ENCODE measurements at regions not wholly inside any gene's neighbourhood (a gene's known extent, or its start where the extent isn't known, plus 50 kb on each side); places are given as distances from the start of the nearest gene placed in this dataset.

GRCh38 chr2:5921081-5921642 is 229.0 kb downstream of the SOX11 start:
- ChIA-PET CTCF (no interaction called here), POLR2A (no interaction called here)
- H3K9me3 Mint-ChIP-seq (ENCODE audit: unreplicated experiment): peaks cover 14% of the 10 kb centered on the region
- H3K36me3 Mint-ChIP-seq (ENCODE audit: insufficient read depth, unreplicated experiment): no peaks in the 10 kb centered on the region
- DNase-seq (ENCODE audit: unreplicated experiment): no peak
- no peak overlapping the region for H3K27ac Mint-ChIP-seq (ENCODE audit: low read depth, unreplicated experiment)
- TF ChIP-seq CTCF (IDR thresholded peaks at IDR 0.05; ENCODE audit: unreplicated experiment): no peak
- no peak overlapping the region for H3K4me3 Mint-ChIP-seq (ENCODE audit: unreplicated experiment)
- BruUV-seq (replicated peaks): no TSS peak
- intact Hi-C loops (cut with micrococcal nuclease): no loop called here
- no peaks in the 10 kb centered on the region for H3K27me3 Mint-ChIP-seq (ENCODE audit: insufficient read depth, unreplicated experiment)
- peaks cover 9% of the 10 kb centered on the region for H3K4me1 Mint-ChIP-seq (ENCODE audit: insufficient read depth, unreplicated experiment)

GRCh38 chr2:5923957-5924945 is 232.1 kb downstream of the SOX11 start:
- Mint-ChIP-seq H3K36me3 (ENCODE audit: insufficient read depth, unreplicated experiment) (no peaks in the 10 kb centered on the region), H3K27me3 (ENCODE audit: insufficient read depth, unreplicated experiment) (no peaks in the 10 kb centered on the region), H3K4me3 (ENCODE audit: unreplicated experiment) (no peak overlapping the region), H3K9me3 (ENCODE audit: unreplicated experiment) (peaks cover 7% of the 10 kb centered on the region), H3K4me1 (ENCODE audit: insufficient read depth, unreplicated experiment) (peaks cover 6% of the 10 kb centered on the region), H3K27ac (ENCODE audit: low read depth, unreplicated experiment) (no peak overlapping the region)
- ChIA-PET CTCF (interaction anchor here (0.6 kb wide), 1 partner anchor 418 kb away, joined by 3 read pairs; no protein-coding TSS in a partner anchor), POLR2A (no interaction called here)
- TF ChIP-seq CTCF (IDR thresholded peaks at IDR 0.05; ENCODE audit: unreplicated experiment): no peak
- no TSS peak for BruUV-seq (replicated peaks)
- no peak for DNase-seq (ENCODE audit: unreplicated experiment)
- intact Hi-C loops (cut with micrococcal nuclease): no loop called here

- CTCF ChIA-PET: interaction anchor here (1.0 kb wide), 1 partner anchor 825 kb away, joined by 3 read pairs; no protein-coding TSS in a partner anchor
- Mint-ChIP-seq H3K27me3 (ENCODE audit: insufficient read depth, unreplicated experiment) (no peaks in the 10 kb centered on the region), H3K36me3 (ENCODE audit: insufficient read depth, unreplicated experiment) (no peaks in the 10 kb centered on the region), H3K4me3 (ENCODE audit: unreplicated experiment) (no peak overlapping the region), H3K9me3 (ENCODE audit: unreplicated experiment) (peaks cover 7% of the 10 kb centered on the region), H3K4me1 (ENCODE audit: insufficient read depth, unreplicated experiment) (peaks cover 6% of the 10 kb centered on the region), H3K27ac (ENCODE audit: low read depth, unreplicated experiment) (no peak overlapping the region)
- DNase-seq (ENCODE audit: unreplicated experiment): no peak
- TF ChIP-seq CTCF (IDR thresholded peaks at IDR 0.05; ENCODE audit: unreplicated experiment): no peak
- BruUV-seq (replicated peaks): no TSS peak
- intact Hi-C loops (cut with micrococcal nuclease): no loop called here
- POLR2A ChIA-PET: no interaction called here
Measured at GRCh38 chr2:5925604-5926003, 233.4 kb downstream of the SOX11 start.

- H3K4me1 Mint-ChIP-seq (ENCODE audit: insufficient read depth, unreplicated experiment): peaks cover 6% of the 10 kb centered on the region
- H3K27me3 Mint-ChIP-seq (ENCODE audit: insufficient read depth, unreplicated experiment): no peaks in the 10 kb centered on the region
- no peak overlapping the region for H3K27ac Mint-ChIP-seq (ENCODE audit: low read depth, unreplicated experiment)
- H3K9me3 Mint-ChIP-seq (ENCODE audit: unreplicated experiment): peaks cover 7% of the 10 kb centered on the region
- POLR2A ChIA-PET: no interaction called here
- H3K4me3 Mint-ChIP-seq (ENCODE audit: unreplicated experiment): no peak overlapping the region
- CTCF ChIA-PET: interaction anchor here (1.0 kb wide), 1 partner anchor 824 kb away, joined by 3 read pairs; no protein-coding TSS in a partner anchor
- DNase-seq (ENCODE audit: unreplicated experiment): no peak
- intact Hi-C loops (cut with micrococcal nuclease): no loop called here
- no TSS peak for BruUV-seq (replicated peaks)
- H3K36me3 Mint-ChIP-seq (ENCODE audit: insufficient read depth, unreplicated experiment): no peaks in the 10 kb centered on the region
- TF ChIP-seq CTCF (IDR thresholded peaks at IDR 0.05; ENCODE audit: unreplicated experiment): no peak
Measured at GRCh38 chr2:5926871-5927512, 234.8 kb downstream of the SOX11 start.

Measured in MCF 10A (cell line).